SK-N-SH (cell line): ENCODE measurements at regions not wholly inside any gene's neighbourhood (a gene's known extent, or its start where the extent isn't known, plus 50 kb on each side); places are given as distances from the start of the nearest gene placed in this dataset.

Experiments used
- MXI1 ChIP-seq: IDR thresholded peaks from 2 replicates; pipeline ENCODE4 v1.6.1; 2012; ENCODE audit warnings: mild to moderate bottlenecking, low read depth, low read length, improper control_type of control experiment
- RCOR1 ChIP-seq: fragments of 150-350 bp; IDR thresholded peaks from 2 replicates; pipeline ENCODE4 v1.6.1; 2017; ENCODE audit warnings: antibody characterized with exemption, low read length
- RXRA ChIP-seq: IDR thresholded peaks from 2 replicates; pipeline ENCODE4 v1.4.0; 2012; ENCODE audit warnings: low read depth, mild to moderate bottlenecking, borderline replicate concordance
- TAF1 ChIP-seq: IDR thresholded peaks from 2 replicates; pipeline ENCODE4 v1.6.1; 2012; ENCODE audit warnings: low read depth, mild to moderate bottlenecking, low read length, moderate library complexity, borderline replicate concordance
- YY1 ChIP-seq: IDR thresholded peaks from 2 replicates; pipeline ENCODE4 v1.4.0; 2012; ENCODE audit warnings: low read depth, mild to moderate bottlenecking
- TF ChIP-seq, protein P1 (sequence below): fragments of 200-600 bp; sonication (generic); IDR thresholded peaks from 2 replicates; pipeline ENCODE4 v1.6.1; 2017; ENCODE audit warnings: antibody characterized with exemption, mild to moderate bottlenecking, moderate library complexity

DNA sequence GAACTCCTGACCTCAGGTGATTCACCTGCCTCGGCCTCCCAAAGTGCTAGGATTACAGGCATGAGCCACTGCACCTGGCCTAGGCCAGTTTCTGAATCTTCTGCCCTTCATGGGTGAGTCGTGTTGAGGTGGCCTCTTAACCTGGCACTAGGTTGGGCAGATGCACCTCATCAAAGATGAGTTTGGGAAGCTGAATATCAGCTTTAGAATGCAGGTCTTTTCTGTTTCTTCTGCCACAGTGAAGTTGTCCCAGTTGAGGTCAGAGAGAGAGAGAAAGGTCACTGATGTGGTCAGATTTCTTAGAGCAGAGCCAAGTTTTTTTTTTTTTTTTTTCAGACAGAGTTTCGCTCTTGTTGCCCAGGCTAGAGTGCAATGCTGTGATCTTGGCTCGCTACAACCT is 111.3 kb upstream of the WSCD1 start:
- TF ChIP-seq RCOR1, result no peak
- TF ChIP-seq, protein P1, sequence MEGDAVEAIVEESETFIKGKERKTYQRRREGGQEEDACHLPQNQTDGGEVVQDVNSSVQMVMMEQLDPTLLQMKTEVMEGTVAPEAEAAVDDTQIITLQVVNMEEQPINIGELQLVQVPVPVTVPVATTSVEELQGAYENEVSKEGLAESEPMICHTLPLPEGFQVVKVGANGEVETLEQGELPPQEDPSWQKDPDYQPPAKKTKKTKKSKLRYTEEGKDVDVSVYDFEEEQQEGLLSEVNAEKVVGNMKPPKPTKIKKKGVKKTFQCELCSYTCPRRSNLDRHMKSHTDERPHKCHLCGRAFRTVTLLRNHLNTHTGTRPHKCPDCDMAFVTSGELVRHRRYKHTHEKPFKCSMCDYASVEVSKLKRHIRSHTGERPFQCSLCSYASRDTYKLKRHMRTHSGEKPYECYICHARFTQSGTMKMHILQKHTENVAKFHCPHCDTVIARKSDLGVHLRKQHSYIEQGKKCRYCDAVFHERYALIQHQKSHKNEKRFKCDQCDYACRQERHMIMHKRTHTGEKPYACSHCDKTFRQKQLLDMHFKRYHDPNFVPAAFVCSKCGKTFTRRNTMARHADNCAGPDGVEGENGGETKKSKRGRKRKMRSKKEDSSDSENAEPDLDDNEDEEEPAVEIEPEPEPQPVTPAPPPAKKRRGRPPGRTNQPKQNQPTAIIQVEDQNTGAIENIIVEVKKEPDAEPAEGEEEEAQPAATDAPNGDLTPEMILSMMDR, result no peak
- no peak for TF ChIP-seq YY1
- TF ChIP-seq TAF1, result no peak
- no peak for TF ChIP-seq RXRA
- no peak for TF ChIP-seq MXI1
